ENCODE measurements at regions not wholly inside any gene's neighbourhood (a gene's known extent, or its start where the extent isn't known, plus 50 kb on each side); places are given as distances from the start of the nearest gene placed in this dataset.

GRCh38 chr6:45784250-45784649, 231.4 kb downstream of the CLIC5 start:
- H3K4me3 ChIP-seq (replicated peaks in 1 of 3; ENCODE audit: insufficient read depth in 1 of 3, low read depth in 1 of 3, low read length in 3 of 3) = no peak overlapping the region
- no peaks in the 10 kb centered on the region for H4K20me1 ChIP-seq (replicated peaks; ENCODE audit: control insufficient read depth, extremely low read depth, insufficient read depth, low read length)
- no peaks in the 10 kb centered on the region for H3K27me3 ChIP-seq (ENCODE audit: control insufficient read depth in 2 of 2, insufficient read depth in 2 of 2, low read length in 2 of 2)
- H3K4me2 ChIP-seq (ENCODE audit: insufficient read depth, low read length) = no peak overlapping the region
- no peaks in the 10 kb centered on the region for H3K9me3 ChIP-seq (replicated peaks; ENCODE audit: control insufficient read depth, insufficient read depth, low read length)
- no peak overlapping the region for H2AFZ ChIP-seq (ENCODE audit: low read depth, low read length)
- H3K27ac ChIP-seq (ENCODE audit: insufficient read depth, low read depth, low read length) = no peak overlapping the region
- TF ChIP-seq MAX (IDR thresholded peaks at IDR 0.05; ENCODE audit: insufficient read depth, insufficient read length) (no peak), MYC (IDR thresholded peaks at IDR 0.05; ENCODE audit: low read depth, low read length) (no peak), POLR2A (IDR thresholded peaks at IDR 0.05; ENCODE audit: low read depth, low read length) (no peak), JUN (IDR thresholded peaks at IDR 0.05; ENCODE audit: borderline replicate concordance, insufficient read depth, insufficient read length, low read depth) (no peak), POLR2AphosphoS5 (IDR thresholded peaks at IDR 0.05; ENCODE audit: insufficient read depth, low read depth, low read length) (no peak), CTCF (IDR thresholded peaks at IDR 0.05; ENCODE audit: extremely low read depth in 1 of 2, insufficient read depth in 1 of 2, low read depth in 1 of 2, low read length in 2 of 2) (no peak), GATA2 (IDR thresholded peaks at IDR 0.05; ENCODE audit: insufficient read depth, insufficient read length, low read depth, low read length) (no peak), FOS (IDR thresholded peaks at IDR 0.05; ENCODE audit: borderline replicate concordance, insufficient read depth, low read length) (no peak), EZH2 (IDR thresholded peaks at IDR 0.05; ENCODE audit: borderline replicate concordance, low read depth, low read length, severe bottlenecking) (no peak)
- no peak for FAIRE-seq
- POLR2A ChIA-PET = no interaction called here
- no peaks in the 10 kb centered on the region for H3K4me1 ChIP-seq (ENCODE audit: control insufficient read depth, extremely low read depth, insufficient read depth, low read length)
- DNase-seq (ENCODE audit: low read depth, low spot score) = no peak
- intact Hi-C loops (cut with micrococcal nuclease) (no loop called here), dilution Hi-C loops (cut with MboI; ENCODE audit: extremely low pct_ligation_motif_present, low sequenced_read_pairs) (no loop called here)
- no peaks in the 10 kb centered on the region for H3K36me3 ChIP-seq (ENCODE audit: control insufficient read depth in 2 of 2, extremely low read depth in 1 of 2, insufficient read depth in 2 of 2, low read length in 2 of 2)
- no peaks in the 10 kb centered on the region for H3K9me1 ChIP-seq (replicated peaks; ENCODE audit: control insufficient read depth, extremely low read depth, insufficient read depth, low read length)
- no peaks in the 10 kb centered on the region for H3K79me2 ChIP-seq (ENCODE audit: control insufficient read depth, insufficient read depth, low read length)
- BruUV-seq (replicated peaks) = no TSS peak
- H3K9ac ChIP-seq (replicated peaks; ENCODE audit: extremely low read depth, insufficient read depth, low read length) = no peak overlapping the region
- CTCF ChIA-PET = interaction anchor here (1.7 kb wide), 1 partner anchor 11 kb away, joined by 4 read pairs; no protein-coding TSS in a partner anchor

All from endothelial cell of umbilical vein (primary cell).